ENCODE measurements at regions not wholly inside any gene's neighbourhood (a gene's known extent, or its start where the extent isn't known, plus 50 kb on each side); places are given as distances from the start of the nearest gene placed in this dataset.
"Not testable (repeated sequence)": the region's sequence is repeated elsewhere in the genome, so short reads cannot be mapped to it uniquely, and the experiment has no call there.

GRCh38 chr11:34830648-34831047 is 85.5 kb downstream of the APIP start:
- DNase-seq: no peak

DNA sequence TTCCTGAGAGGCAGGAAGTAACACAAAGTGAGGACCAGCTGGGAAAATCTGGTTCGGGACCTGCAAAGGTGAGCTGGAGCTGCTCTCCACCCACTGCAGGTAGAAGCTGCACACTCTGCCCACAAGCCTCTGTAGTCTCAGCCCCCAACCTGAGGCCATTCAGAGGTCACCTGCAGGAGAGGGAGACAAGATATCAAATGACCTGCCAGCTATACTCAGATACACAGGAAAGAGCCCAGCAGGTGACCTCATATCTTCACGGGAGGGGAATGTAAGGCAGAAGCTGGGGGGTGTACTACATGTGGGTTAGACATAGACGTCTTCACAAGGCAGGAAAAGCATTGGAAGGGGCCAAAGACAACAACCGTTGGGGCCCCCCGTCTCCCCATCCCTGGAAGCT is 86.1 kb downstream of the APIP start:
- DNase-seq: no peak

GRCh38 chr11:34827228-34827627 is 89.0 kb downstream of the APIP start:
- no peak for DNase-seq

GRCh38 chr11:34826384-34826726 is 89.8 kb downstream of the APIP start:
- DNase-seq: no peak

DNA sequence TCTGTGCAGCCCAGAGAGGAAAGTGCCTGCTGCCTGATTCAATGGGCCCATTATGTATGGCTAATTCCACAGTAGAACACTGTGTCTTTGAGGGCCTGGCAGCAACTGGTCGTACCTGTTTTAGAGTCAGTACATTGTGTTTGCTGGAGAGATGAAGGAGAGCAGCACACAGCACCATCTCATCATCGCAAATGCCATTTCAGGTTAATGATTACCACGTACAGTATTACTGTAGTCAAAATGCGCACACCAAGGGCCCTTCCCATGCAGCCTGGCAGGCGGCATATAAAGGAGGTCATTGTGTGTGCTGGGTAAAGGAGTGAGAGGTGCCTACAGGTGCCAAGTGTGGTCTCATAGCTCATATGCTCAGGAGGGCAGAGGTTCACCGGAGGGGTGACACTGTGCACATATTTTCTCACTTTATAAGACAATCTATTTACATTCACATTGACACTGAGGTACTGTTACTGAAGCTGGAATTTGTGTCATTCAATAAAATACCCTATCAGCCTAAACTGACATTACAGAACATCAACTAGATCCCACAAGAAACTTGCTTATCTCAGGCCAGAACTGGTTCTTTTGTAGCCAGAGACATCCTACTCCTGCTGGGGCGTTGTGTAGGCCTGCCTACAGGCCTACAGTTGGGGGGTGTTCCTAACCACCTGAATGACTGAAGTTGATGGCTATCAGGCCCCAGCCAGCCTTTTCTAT is 90.4 kb downstream of the APIP start:
- DNase-seq: no peak

DNA sequence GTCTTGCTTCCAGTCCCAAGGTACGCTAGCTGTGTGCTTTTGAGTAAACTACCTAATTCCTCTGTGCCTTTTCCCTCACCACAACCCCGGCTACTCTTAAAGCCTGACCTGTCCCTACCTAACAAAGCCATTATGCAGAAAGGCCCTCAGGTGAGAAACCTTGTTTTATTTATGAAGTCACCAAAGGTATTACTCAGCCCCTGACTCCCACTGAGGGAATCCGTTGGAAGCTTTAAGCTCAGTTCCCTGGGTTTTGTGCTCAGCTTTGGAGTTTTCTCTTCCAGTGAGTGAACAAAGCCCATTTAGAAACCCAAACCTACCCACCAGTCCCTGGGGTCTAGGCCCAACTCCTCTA is 90.9 kb downstream of the APIP start:
- DNase-seq: no peak

DNA sequence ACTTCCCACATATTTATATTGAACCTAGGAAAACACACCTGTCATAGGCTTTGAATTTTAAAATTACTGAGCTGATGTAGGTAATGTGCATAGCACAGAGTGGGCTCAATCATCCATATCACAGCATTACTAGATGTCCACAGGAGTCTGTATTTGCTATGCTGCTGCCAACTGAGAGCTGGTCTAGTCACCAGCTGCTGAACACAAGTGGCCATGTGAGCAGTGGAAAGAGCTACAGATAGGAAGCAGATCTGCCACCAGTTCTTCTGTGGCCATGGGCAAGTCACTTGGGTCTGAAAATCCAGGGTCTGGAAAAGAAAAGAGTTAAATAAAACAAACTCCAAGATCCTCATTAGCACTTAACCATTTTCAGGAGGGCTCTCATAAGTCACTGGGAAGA is 91.8 kb downstream of the APIP start:
- DNase-seq: no peak

DNA sequence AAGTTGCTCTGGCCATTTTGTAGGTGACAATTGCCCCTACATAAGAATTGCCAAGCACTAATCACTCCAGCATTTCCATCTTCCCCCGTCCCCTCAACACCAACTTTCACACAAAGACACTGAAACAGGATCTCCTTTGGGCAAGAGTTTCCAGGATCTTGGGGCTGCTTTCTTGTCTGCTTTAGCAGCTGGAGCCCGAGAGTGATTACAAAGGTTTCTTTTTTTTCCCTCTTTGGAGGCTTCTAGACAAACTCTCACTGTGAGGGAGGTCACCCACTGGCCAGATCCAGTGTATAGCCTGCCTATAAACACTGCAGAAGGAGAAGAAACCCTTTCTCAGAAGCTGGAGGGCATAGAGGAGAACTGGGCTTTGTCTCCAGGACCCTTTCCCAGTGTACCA is 92.5 kb downstream of the APIP start:
- DNase-seq: no peak

DNA sequence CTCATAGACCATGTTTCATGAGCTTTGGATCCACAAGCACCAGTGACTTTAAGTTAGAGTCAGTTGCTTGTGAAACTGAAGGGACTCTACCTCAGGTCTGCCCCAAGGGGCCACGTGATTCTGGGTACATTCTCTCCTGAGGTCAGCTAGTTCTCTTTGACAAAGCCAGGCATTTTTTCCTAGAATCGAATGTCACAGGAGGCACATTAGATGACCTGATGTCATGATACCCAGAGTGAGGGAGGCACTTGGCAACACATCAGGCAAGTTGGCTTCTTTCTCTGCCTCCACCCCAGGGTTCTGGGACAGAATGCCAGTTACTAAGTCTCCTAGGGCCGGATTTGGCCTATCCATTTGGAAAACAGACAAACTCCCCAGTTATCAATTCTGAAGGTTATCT is 93.0 kb downstream of the APIP start:
- no peak for DNase-seq

- DNase-seq: no peak
Observed at GRCh38 chr11:34819740-34820482, 96.3 kb downstream of the APIP start.

DNA sequence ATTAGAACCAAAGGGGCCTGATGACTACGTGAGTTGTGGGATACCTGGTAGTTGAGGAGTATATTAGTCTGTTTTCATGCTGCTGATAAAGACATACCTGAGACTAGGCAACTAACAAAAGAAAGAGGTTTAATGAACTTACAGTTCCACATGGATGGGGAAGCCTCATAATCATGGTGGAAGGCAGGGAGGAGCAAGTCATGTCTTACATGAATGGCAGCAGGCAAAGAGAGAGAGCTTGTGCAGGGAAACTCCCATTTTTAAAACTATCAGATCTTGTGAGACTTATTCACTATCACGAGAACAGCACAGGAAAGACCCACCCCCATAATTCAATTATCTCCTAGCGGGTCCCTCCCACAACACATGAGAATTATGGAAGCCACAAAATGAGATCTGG is 98.4 kb downstream of the APIP start:
- not testable (repeated sequence) for DNase-seq

- DNase-seq: no peak
Observed at GRCh38 chr11:34816698-34817213, 99.4 kb downstream of the APIP start.

GRCh38 chr11:34812905-34813576 is 103.1 kb downstream of the APIP start:
- no peak for DNase-seq

- no peak for DNase-seq
Observed at GRCh38 chr11:34811858-34812257, 104.3 kb downstream of the APIP start.

- DNase-seq: no peak
Observed at GRCh38 chr11:34810107-34810562, 106.0 kb downstream of the APIP start.

DNA sequence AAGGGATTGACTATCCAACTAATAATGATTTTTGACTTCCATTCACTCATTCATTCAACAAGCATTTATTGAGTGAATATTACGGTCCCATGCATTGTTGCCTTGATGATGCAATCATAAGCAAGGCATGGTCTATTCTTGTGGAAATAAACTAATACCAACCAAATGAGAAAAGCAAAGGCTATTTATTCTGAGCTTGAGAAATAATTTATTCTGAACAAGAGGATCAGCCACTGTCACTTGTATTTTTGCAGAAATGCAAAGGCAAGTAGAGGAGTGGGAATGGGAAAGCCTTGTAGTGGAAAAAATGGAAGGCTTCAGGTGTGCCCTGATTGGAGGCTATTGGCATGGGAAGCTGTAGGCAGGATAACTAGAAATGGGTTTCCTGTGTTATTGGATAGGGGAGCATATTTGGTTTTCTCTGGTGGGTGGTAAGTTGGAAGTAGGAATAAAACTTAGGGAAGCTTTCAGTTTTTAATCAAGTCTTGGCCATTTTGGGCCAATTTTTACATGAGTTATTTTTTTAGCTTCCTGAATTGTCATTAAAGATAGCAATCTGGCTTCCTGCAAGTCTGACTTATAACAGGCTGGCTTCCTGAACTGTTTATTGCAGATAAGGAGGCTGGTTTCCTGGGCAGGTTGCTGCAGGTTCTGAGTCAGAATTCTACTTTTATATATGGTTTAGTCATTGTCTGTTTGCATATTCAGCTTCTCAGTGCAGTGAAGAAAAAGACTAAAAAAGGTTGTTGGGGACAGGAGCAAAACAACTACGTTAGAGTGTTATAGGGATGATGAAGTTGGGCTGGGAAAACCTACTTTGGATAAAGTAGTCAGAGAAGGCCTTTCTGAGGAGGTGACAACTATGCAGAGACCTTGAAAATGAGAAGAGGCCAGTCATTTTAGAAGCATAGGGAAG is 106.7 kb downstream of the APIP start:
- no peak for DNase-seq

DNA sequence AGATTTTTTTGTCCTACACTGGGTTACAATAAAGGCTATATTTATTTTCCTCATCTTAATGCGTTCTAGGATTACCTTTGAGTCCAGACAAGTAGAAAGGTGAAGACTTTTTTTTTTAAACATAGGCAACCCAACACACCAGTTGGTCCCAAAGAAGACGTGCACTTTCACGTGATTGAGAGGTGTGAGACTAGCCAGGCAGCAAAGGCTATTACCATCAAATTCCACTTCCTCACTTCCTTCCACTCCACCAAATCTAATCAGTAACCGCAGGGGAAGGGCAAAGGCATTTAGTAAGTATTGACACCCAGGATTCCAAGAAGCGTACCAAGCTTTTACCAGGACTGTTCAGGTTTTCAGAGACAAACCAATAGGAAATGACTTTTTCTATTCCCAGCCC is 109.3 kb downstream of the APIP start:
- no peak for DNase-seq

DNA sequence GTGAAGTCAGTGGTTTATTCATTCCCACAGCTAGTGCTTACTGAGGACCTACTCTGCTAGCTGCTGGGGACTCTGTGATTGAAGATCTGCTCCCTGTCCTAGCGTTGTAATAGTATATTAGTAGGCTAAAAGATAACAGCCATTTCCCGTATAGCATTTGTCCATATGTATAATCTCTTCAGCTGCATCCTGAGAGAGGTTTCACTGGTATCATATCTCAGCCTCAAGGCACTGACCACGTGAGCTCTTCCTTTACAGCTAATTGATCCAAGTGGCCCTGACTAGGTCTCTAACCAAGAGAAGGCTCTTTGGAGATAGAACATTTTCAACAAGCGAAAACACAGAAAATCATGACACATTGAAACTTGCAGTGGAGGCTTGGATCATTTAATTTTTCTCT is 110.2 kb downstream of the APIP start:
- DNase-seq: no peak

- no peak for DNase-seq
Observed at GRCh38 chr11:34799848-34800247, 116.3 kb downstream of the APIP start.

- no peak for DNase-seq
Observed at GRCh38 chr11:34798985-34799384, 117.2 kb downstream of the APIP start.

GRCh38 chr11:34797497-34797896 is 118.7 kb downstream of the APIP start:
- DNase-seq: not testable (repeated sequence)

DNA sequence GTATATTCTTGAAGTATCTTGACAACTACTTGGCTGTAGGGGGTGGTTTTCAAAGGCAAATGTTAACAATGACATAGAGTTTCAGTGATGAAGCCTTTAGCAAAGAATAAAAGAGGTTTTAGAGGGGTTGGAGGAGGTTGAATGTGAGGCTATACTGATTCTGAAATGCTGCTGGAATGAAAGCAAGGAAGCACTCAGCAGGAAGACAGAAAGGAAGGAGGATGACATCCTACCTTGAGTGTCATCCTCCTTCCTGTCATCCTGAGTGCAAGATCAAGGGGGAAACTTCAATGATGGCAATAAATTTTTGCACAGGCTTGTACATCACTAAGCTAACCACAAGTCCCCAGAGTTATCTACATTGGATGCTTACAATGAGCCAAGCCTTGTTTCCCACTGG is 120.5 kb downstream of the APIP start:
- no peak for DNase-seq

GRCh38 chr11:34794696-34795095 is 121.5 kb downstream of the APIP start:
- DNase-seq: no peak
